Panc1 (cell line): ENCODE measurements at regions not wholly inside any gene's neighbourhood (a gene's known extent, or its start where the extent isn't known, plus 50 kb on each side); places are given as distances from the start of the nearest gene placed in this dataset.

ENCODE experiments used
- ATAC-seq: fragments of 200-7000 bp; cut with Tn5 transposase; 2 replicates; pipeline ENCODE4 v1.9.1; 2020; ENCODE audit warnings: mild to moderate bottlenecking, moderate library complexity
- BruUV-seq: library from RNA; stranded (reverse); fragments of 400-500 nt; replicated peaks from 2 replicates; lab custom pipeline; 2021; lab: Mats Ljungman, UMichigan
- CTCF ChIA-PET: fragments of 300-600 bp; sonication (Branson Sonifier 250); formaldehyde crosslinking; loops from one replicate; lab custom pipeline; 2022; ENCODE audit warnings: antibody characterized with exemption; lab: Charles Lee
- POLR2A ChIA-PET: fragments of 300-600 bp; sonication (Branson Sonifier 250); formaldehyde crosslinking; loops from one replicate; lab custom pipeline; 2022; ENCODE audit warnings: antibody characterized with exemption; lab: Charles Lee
- DNase-seq: peaks from one replicate; pipeline ENCODE4 v3.0.0-alpha.2; 2010; ENCODE audit warnings: low read depth, low spot score
- H3K27ac ChIP-seq: 2 replicates; pipeline ENCODE4 v1.5.1; 2011; ENCODE audit warnings: mild to moderate bottlenecking, low read length, inconsistent platforms
- H3K27me3 ChIP-seq: fragments of 200-500 bp; sonication (Bioruptor generic); 2 replicates; pipeline ENCODE4 v1.6.0; 2014; ENCODE audit warnings: low read length, inconsistent platforms; ENCODE audit not compliant: control insufficient read depth, insufficient read depth
- H3K36me3 ChIP-seq: fragments of 200-500 bp; sonication (Bioruptor generic); 2 replicates; pipeline ENCODE4 v1.5.1; 2014; ENCODE audit warnings: inconsistent platforms, mild to moderate bottlenecking, low read length, moderate library complexity; ENCODE audit not compliant: control insufficient read depth, insufficient read depth
- H3K4me1 ChIP-seq: 2 replicates; pipeline ENCODE4 v1.5.1; 2011; ENCODE audit warnings: inconsistent platforms, mild to moderate bottlenecking, low read length, moderate library complexity; ENCODE audit not compliant: control insufficient read depth, insufficient read depth
- H3K4me3 ChIP-seq, 2 experiments: 2 replicates each; pipeline ENCODE4 v1.5.1; 2011 to 2012; ENCODE audit warnings: low read depth in 2 of 2, low read length in 2 of 2, mild to moderate bottlenecking in 2 of 2, inconsistent platforms in 1 of 2, moderate library complexity in 1 of 2
- H3K9me3 ChIP-seq: fragments of 200-500 bp; sonication (Bioruptor generic); 2 replicates; pipeline ENCODE4 v1.5.1; 2014; ENCODE audit warnings: low read depth, mild to moderate bottlenecking, inconsistent platforms, low read length, moderate library complexity; ENCODE audit not compliant: control insufficient read depth, insufficient read depth
- POLR2AphosphoS5 ChIP-seq: IDR thresholded peaks from 2 replicates; pipeline ENCODE4 v1.6.1; 2012; ENCODE audit warnings: mild to moderate bottlenecking, low read depth, low read length, moderate library complexity
- SIN3A ChIP-seq: IDR thresholded peaks from 2 replicates; pipeline ENCODE4 v1.6.1; 2012; ENCODE audit warnings: low read depth, mild to moderate bottlenecking, low read length, moderate library complexity, borderline replicate concordance; ENCODE audit not compliant: insufficient read depth
- TCF7L2 ChIP-seq: IDR thresholded peaks from 2 replicates; pipeline ENCODE4 v1.6.1; 2011; ENCODE audit warnings: mild to moderate bottlenecking, low read depth, low read length, inconsistent platforms
- in situ Hi-C: cut with HindIII; loops from 2 replicates; pipeline ENCODE4 v1.10.0; 2016; ENCODE audit warnings: low sequenced_read_pairs, low pct_unique_long_range_greater_than_20kb
- intact Hi-C: fragments of 100-400 bp; cut with micrococcal nuclease; formaldehyde crosslinking; loops from one replicate; pipeline ENCODE4 v1.10.0; 2022; ENCODE audit not compliant: unreplicated experiment
- TF ChIP-seq, protein P1 (sequence below): fragments of 450-650 bp; IDR thresholded peaks from 2 replicates; pipeline ENCODE4 v1.5.1; 2017; ENCODE audit warnings: mild to moderate bottlenecking
- TF ChIP-seq, protein P2 (sequence below), 2 experiments: IDR thresholded peaks; 2 replicates each; pipeline ENCODE4 v1.6.1; 2011 to 2012; ENCODE audit warnings: low read depth in 2 of 2, control low read depth in 1 of 2, low read length in 1 of 2, mild to moderate bottlenecking in 1 of 2, moderate library complexity in 1 of 2; ENCODE audit not compliant: insufficient read depth in 1 of 2

DNA sequence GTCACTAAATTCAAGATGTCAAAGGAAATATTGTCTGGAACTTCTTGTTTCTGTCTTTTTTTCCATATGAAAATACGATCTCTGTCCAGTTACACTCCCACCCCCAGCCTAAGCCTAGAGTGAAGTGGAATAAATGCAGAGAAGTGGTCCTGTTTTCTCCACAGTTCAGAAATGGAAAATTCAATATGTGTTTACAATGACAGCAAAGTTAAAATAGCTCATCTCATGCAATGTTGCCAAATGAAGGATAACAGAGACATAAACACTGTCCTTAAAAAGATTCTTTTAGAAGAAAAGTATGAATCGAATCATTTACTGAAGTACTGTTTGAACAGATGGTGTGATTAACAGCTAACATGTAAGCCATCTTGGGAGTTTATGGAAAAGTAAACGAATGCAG is 160.8 kb upstream of the STK26 start:
- DNase-seq = no peak
- no peaks in the 10 kb centered on the region for H3K9me3 ChIP-seq
- ChIA-PET POLR2A (no interaction called here), CTCF (no interaction called here)
- no peak overlapping the region for H3K4me3 ChIP-seq
- ATAC-seq = no peak
- intact Hi-C loops (no loop called here), in situ Hi-C loops (no loop called here)
- TF ChIP-seq SIN3A = no peak
- TF ChIP-seq TCF7L2 = no peak
- TF ChIP-seq, protein P1, sequence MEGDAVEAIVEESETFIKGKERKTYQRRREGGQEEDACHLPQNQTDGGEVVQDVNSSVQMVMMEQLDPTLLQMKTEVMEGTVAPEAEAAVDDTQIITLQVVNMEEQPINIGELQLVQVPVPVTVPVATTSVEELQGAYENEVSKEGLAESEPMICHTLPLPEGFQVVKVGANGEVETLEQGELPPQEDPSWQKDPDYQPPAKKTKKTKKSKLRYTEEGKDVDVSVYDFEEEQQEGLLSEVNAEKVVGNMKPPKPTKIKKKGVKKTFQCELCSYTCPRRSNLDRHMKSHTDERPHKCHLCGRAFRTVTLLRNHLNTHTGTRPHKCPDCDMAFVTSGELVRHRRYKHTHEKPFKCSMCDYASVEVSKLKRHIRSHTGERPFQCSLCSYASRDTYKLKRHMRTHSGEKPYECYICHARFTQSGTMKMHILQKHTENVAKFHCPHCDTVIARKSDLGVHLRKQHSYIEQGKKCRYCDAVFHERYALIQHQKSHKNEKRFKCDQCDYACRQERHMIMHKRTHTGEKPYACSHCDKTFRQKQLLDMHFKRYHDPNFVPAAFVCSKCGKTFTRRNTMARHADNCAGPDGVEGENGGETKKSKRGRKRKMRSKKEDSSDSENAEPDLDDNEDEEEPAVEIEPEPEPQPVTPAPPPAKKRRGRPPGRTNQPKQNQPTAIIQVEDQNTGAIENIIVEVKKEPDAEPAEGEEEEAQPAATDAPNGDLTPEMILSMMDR = no peak
- H3K4me1 ChIP-seq = no peaks in the 10 kb centered on the region
- no peak overlapping the region for H3K27ac ChIP-seq
- BruUV-seq = no TSS peak
- H3K27me3 ChIP-seq = no peaks in the 10 kb centered on the region; the same call in none of the 2 replicates
- no peaks in the 10 kb centered on the region; the same call in 1 of the 2 replicates for H3K36me3 ChIP-seq

DNA sequence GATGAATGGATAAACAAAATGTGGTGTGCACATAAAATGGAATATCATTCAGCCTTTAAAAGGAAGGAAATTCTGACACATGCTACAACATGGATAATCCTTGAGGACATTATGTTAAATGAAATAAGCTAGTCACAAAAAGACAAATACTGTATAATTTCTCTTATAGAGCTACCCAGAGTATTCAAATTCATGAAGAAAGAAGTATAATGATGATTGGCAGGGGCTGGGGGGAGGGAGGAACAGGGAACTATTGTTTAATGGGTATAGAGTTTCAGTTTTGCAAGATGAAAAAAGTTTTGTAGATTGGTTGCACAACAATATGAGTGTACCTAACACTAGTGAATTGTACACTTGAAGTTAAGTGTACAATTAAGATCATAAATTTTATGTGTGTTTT is 153.9 kb upstream of the STK26 start:
- CTCF ChIA-PET = no interaction called here

More for the DNA sequence above, 153.9 kb upstream of the STK26 start:
- Histone ChIP-seq H3K36me3 (no peaks in the 10 kb centered on the region; the same call in 1 of the 2 replicates), H3K27ac (no peak overlapping the region), H3K9me3 (no peaks in the 10 kb centered on the region), H3K4me1 (no peaks in the 10 kb centered on the region), H3K27me3 (no peaks in the 10 kb centered on the region; the same call in none of the 2 replicates), H3K4me3 (no peak overlapping the region)
- no TSS peak for BruUV-seq
- no peak for DNase-seq
- no peak for ATAC-seq
- in situ Hi-C loops (no loop called here), intact Hi-C loops (no loop called here)
- POLR2A ChIA-PET = no interaction called here
- TF ChIP-seq SIN3A = no peak
- TF ChIP-seq, protein P1 = no peak
- TF ChIP-seq POLR2AphosphoS5 = no peak
- TF ChIP-seq, protein P2, sequence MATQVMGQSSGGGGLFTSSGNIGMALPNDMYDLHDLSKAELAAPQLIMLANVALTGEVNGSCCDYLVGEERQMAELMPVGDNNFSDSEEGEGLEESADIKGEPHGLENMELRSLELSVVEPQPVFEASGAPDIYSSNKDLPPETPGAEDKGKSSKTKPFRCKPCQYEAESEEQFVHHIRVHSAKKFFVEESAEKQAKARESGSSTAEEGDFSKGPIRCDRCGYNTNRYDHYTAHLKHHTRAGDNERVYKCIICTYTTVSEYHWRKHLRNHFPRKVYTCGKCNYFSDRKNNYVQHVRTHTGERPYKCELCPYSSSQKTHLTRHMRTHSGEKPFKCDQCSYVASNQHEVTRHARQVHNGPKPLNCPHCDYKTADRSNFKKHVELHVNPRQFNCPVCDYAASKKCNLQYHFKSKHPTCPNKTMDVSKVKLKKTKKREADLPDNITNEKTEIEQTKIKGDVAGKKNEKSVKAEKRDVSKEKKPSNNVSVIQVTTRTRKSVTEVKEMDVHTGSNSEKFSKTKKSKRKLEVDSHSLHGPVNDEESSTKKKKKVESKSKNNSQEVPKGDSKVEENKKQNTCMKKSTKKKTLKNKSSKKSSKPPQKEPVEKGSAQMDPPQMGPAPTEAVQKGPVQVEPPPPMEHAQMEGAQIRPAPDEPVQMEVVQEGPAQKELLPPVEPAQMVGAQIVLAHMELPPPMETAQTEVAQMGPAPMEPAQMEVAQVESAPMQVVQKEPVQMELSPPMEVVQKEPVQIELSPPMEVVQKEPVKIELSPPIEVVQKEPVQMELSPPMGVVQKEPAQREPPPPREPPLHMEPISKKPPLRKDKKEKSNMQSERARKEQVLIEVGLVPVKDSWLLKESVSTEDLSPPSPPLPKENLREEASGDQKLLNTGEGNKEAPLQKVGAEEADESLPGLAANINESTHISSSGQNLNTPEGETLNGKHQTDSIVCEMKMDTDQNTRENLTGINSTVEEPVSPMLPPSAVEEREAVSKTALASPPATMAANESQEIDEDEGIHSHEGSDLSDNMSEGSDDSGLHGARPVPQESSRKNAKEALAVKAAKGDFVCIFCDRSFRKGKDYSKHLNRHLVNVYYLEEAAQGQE (IDR thresholded peaks at IDR 0.05; ENCODE audit: insufficient read depth in 1 of 2, low read depth in 2 of 2, low read length in 1 of 2) = no peak
- TF ChIP-seq TCF7L2 = no peak
